MG63 (cell line): ENCODE measurements at regions not wholly inside any gene's neighbourhood (a gene's known extent, or its start where the extent isn't known, plus 50 kb on each side); places are given as distances from the start of the nearest gene placed in this dataset.
"Not testable (repeated sequence)": the region's sequence is repeated elsewhere in the genome, so short reads cannot be mapped to it uniquely, and the experiment has no call there.

ENCODE experiments used
- DNase-seq: peaks from one replicate; pipeline ENCODE4 v3.0.0-alpha.2; 2020
- H3K27me3 ChIP-seq: fragments of 250-450 bp; sonication (Bioruptor Pico); 2 replicates; pipeline ENCODE4 v1.5.1; 2020; ENCODE audit warnings: mild to moderate bottlenecking, moderate library complexity
- H3K36me3 ChIP-seq: fragments of 250-450 bp; sonication (Bioruptor Pico); 2 replicates; pipeline ENCODE4 v1.5.1; 2020; ENCODE audit warnings: mild to moderate bottlenecking, moderate library complexity
- H3K4me3 ChIP-seq: fragments of 250-450 bp; sonication (Bioruptor Pico); 2 replicates; pipeline ENCODE4 v1.5.1; 2020; ENCODE audit warnings: mild to moderate bottlenecking, moderate library complexity
- H3K9me3 ChIP-seq: fragments of 250-450 bp; sonication (Bioruptor Pico); 2 replicates; pipeline ENCODE4 v1.5.1; 2020; ENCODE audit warnings: mild to moderate bottlenecking, moderate library complexity

- Histone ChIP-seq H3K9me3 (no peaks in the 10 kb centered on the region), H3K36me3 (no peaks in the 10 kb centered on the region), H3K4me3 (no peak overlapping the region), H3K27me3 (no peaks in the 10 kb centered on the region)
- no peak for DNase-seq
Observed at GRCh38 chr11:31972623-31973022, 118.3 kb upstream of the RCN1 start.

DNA sequence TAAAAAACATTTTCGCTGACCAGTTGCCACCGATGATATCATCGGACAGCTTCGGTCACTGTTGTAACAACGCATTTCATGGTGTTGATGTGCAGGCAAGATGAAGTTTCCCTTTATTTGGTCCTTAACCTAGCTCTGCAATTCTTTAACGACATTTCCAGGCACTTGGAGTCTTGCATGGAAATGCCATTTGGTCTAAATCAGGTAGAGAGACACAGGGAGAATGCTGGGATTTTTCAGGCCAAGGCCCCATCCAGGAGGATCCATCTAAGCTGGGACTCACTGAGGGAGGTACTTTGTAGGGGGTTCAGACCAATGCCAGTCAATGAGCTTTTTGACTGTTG, 121.5 kb upstream of the RCN1 start:
- no peaks in the 10 kb centered on the region for H3K36me3 ChIP-seq
- no peaks in the 10 kb centered on the region for H3K9me3 ChIP-seq
- no peaks in the 10 kb centered on the region for H3K27me3 ChIP-seq
- DNase-seq, result no peak
- H3K4me3 ChIP-seq, result no peak overlapping the region

DNA sequence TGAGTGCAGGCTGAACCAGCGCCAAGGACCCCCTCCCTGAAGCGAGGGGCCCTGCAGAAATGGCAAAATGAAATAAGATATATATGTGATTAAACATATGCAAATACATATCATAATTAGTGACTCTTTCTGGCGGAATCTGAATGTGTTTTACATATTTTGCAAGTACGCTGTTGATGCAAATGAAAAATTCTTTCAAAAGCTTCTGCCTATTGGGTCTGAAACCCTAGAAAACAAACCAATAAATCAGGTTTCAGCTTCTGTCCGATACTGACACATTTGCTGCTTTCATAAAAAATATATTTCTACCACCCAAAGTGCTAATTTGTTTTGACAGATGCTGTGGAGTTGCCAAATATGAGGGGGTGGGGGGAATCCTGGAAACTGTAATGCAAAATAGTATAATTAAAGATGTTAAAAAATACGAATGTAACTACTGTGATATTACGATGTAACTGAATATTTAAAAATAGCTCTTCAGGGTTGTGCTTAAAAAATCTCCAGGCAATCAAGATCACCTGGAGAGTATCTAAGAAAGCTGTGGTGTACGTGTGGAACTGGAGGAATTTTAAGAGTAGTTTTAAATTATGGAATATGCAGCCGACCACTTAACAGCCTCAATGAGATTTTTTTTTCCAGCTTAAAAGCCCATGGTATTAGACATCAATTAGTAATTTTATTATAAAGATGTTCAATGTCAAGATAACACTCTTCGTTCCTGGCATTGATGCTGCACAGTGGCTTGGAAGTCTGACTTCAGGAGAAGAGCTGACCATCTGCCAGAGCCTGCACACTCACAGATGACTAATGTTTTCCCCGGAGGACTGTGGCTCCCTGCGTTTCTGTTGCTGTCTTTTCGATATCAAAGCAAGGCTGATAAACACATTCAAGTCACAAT, 122.2 kb upstream of the RCN1 start:
- DNase-seq, result peak; percentile 73
- Histone ChIP-seq H3K9me3 (no peaks in the 10 kb centered on the region), H3K4me3 (no peak overlapping the region), H3K36me3 (no peaks in the 10 kb centered on the region), H3K27me3 (no peaks in the 10 kb centered on the region)

DNA sequence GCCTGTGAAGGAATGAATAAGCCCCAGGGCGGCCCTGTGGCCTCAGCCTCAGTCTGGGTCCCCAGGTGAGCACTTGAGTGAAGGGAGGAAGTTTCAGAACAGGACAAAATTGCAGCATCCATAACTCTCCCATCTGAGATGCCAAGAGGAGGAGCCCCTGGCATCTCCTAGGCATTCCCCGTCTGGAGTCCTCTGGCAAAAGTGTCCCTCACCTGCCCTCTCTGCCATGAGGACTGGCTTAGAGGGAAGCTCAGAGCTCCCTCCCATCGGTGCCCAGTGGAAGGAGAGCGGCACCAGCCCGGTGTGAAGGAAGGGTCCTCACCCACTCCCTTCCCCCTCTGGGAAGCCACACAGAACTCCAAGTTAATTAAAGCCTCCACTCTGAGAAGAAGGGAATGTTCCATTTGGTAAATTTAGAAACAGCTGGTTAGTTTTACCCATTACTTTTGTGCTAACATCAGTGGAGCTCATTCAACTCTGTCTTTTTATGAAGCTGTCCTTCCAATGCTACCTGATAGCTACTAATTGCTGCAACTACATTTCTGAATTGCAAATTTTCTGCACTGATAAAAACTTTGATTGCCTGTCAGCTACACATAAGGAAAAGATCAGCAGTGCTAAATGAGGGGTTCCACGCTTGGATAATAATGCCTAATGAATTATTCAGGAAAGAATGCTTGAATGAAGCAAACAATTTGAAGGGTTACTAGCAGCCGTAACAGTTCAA, 123.3 kb upstream of the RCN1 start:
- Histone ChIP-seq H3K9me3 (no peaks in the 10 kb centered on the region), H3K36me3 (no peaks in the 10 kb centered on the region), H3K27me3 (no peaks in the 10 kb centered on the region), H3K4me3 (no peak overlapping the region)
- no peak for DNase-seq

- Histone ChIP-seq H3K27me3 (no peaks in the 10 kb centered on the region), H3K9me3 (no peaks in the 10 kb centered on the region), H3K4me3 (no peak overlapping the region), H3K36me3 (no peaks in the 10 kb centered on the region)
- DNase-seq, result no peak
Observed at GRCh38 chr11:31966846-31967245, 124.0 kb upstream of the RCN1 start.

DNA sequence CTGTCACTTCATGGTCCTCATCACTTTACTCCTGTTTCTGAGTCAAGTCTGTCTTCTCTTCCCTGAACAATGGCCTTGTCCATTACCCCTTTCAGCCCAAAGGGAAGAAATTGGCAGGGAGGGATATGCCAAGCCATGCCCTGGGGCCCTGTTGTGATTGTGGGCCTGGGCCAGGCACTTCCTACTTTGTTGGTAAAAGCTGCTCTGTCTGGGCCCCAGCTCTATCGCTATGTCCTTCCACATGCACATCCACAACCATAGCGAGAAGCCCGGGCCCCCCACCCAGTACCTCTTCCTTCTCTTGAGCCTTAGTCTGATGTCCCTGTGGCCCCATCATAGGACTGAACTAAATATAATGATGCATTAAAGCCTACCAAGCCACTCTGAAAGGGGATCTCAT, 126.7 kb upstream of the RCN1 start:
- DNase-seq, result no peak
- Histone ChIP-seq H3K36me3 (no peaks in the 10 kb centered on the region), H3K9me3 (no peaks in the 10 kb centered on the region), H3K4me3 (no peak overlapping the region), H3K27me3 (no peaks in the 10 kb centered on the region)

DNA sequence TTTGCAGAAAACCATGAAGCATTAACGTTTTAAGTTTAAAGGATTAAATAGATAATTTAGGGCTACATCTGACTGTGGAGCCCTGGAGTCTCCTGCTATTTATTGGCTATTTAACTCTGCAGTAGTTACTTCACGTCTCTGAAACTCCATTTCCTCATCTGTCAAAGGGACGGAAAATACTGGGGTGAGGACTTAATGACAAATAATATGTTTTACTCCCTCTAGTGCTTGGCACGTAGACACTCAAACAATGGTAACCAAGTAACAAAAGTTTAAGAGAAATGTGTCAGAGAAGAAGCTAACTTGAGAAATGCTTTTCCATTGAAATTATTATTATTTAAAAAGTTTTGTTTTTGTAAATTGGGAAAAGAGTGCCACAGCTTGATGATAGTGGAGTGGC, 130.7 kb upstream of the RCN1 start:
- no peak overlapping the region for H3K4me3 ChIP-seq
- H3K36me3 ChIP-seq, result no peaks in the 10 kb centered on the region
- no peaks in the 10 kb centered on the region for H3K9me3 ChIP-seq
- H3K27me3 ChIP-seq, result no peaks in the 10 kb centered on the region
- DNase-seq, result no peak

GRCh38 chr11:31959716-31960115, 131.2 kb upstream of the RCN1 start:
- Histone ChIP-seq H3K27me3 (no peaks in the 10 kb centered on the region), H3K9me3 (no peaks in the 10 kb centered on the region), H3K4me3 (no peak overlapping the region), H3K36me3 (no peaks in the 10 kb centered on the region)
- peak; percentile 16 for DNase-seq

DNA sequence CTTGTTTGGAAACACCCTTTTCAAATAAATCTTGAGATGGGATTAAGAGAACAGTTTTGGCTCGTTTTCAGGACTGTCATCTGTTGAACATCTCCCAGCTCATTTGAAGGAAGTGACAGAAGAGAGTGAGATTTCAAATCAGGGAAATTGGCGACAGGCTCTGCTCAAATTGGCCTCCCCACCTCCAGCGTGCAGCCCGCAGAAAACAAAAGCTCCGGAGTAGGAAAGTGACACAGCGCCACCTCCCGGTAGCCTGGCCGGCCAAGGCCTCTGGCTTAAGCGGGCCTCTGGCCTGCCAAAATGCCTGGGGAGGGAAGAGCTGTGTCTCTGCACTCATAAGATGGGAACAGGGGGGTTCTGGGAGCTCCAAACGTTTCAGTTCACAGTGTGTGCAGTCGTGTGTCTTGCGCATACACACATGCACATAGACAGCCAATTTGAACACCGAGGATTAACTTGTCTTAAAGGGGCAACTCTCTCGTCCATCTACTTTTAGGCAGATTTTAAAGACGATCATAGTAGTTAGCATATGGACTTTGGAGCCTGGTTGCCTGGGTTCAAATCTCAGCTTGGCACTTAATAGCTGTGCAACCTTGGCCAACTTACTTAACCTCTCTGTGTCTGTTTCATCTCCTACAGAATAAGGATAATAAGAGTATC, 132.7 kb upstream of the RCN1 start:
- no peak overlapping the region for H3K4me3 ChIP-seq
- H3K36me3 ChIP-seq, result no peaks in the 10 kb centered on the region
- DNase-seq, result peak; percentile 54
- H3K9me3 ChIP-seq, result no peaks in the 10 kb centered on the region
- no peaks in the 10 kb centered on the region for H3K27me3 ChIP-seq

DNA sequence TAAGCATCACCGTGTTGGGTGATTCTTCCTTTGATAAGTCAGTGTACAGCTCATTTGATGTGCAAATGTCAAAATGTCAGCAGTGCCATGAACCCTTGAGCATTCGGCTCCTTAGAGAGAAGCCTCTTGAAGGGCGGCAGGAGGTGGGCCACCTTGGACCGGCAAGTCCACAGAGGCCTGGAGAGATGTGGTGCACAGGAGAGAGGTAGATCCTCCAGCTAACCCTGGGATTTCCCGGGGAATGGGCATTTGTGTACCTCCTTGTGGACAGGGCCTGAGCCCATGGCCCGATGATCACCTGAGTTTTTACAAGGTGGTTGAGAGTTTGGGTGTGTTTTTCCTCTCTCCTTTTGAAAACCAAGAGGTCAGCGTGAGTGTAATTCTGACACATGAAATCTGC, 133.2 kb upstream of the RCN1 start:
- no peak for DNase-seq
- Histone ChIP-seq H3K4me3 (no peak overlapping the region), H3K9me3 (no peaks in the 10 kb centered on the region), H3K27me3 (no peaks in the 10 kb centered on the region), H3K36me3 (no peaks in the 10 kb centered on the region)

GRCh38 chr11:31956310-31956709, 134.6 kb upstream of the RCN1 start:
- Histone ChIP-seq H3K27me3 (no peaks in the 10 kb centered on the region), H3K4me3 (no peak overlapping the region)
- no peak for DNase-seq

DNA sequence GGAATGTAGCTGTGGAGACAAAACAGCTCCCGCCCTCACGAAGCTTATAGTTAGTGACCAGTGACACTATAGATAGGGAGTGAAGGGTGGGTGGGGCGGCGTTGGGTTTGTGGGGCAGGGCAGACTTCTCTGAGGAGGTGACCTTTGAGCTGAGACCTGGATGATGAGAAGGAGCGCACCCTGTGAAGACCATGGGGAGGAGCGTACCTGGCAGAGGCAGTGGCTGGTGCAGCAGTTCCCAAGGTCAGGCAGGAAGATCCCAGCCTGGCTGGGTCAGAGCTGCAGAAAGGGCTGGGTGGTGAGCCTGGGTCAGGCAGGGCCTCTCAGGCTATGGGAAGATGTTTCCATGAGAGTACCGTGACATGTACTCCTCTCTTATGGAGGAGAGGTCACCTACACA, 135.0 kb upstream of the RCN1 start:
- Histone ChIP-seq H3K36me3 (no peaks in the 10 kb centered on the region), H3K9me3 (no peaks in the 10 kb centered on the region), H3K27me3 (no peaks in the 10 kb centered on the region), H3K4me3 (no peak overlapping the region)
- no peak for DNase-seq

More at GRCh38 chr11:31956310-31956709, 134.6 kb upstream of the RCN1 start:
- no peaks in the 10 kb centered on the region for H3K36me3 ChIP-seq
- no peaks in the 10 kb centered on the region for H3K9me3 ChIP-seq

GRCh38 chr11:31953803-31954327, 137.0 kb upstream of the RCN1 start:
- no peak for DNase-seq
- Histone ChIP-seq H3K9me3 (no peaks in the 10 kb centered on the region), H3K27me3 (no peaks in the 10 kb centered on the region), H3K36me3 (no peaks in the 10 kb centered on the region), H3K4me3 (no peak overlapping the region)

DNA sequence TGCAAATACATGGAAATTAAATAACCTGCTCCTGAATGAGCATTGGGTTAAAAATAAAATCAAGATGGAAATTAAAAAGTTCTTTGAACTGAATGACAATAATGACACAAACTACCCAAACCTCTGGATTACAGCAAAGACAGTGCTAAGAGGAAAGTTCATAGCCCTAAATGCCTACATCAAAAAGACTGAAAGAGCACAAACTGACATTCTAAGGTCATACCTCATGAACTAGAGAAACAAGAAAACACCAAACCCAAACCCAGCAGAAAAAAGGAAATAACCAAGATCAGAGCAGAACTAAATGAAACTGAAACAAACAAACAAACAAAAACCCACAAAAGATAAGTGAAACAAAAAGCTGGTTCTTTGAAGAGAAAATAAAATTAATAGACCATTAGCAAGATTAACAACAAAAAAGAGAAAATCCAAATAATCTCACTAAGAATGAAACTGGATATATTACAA, 138.6 kb upstream of the PAX6 start:
- not testable (repeated sequence) for H3K4me3 ChIP-seq, DNase-seq, H3K9me3 ChIP-seq, H3K36me3 ChIP-seq, H3K27me3 ChIP-seq

- no peak for DNase-seq
- Histone ChIP-seq H3K4me3 (no peak overlapping the region), H3K27me3 (no peaks in the 10 kb centered on the region), H3K36me3 (no peaks in the 10 kb centered on the region), H3K9me3 (no peaks in the 10 kb centered on the region)
Observed at GRCh38 chr11:31947051-31947450, 135.9 kb upstream of the PAX6 start.

DNA sequence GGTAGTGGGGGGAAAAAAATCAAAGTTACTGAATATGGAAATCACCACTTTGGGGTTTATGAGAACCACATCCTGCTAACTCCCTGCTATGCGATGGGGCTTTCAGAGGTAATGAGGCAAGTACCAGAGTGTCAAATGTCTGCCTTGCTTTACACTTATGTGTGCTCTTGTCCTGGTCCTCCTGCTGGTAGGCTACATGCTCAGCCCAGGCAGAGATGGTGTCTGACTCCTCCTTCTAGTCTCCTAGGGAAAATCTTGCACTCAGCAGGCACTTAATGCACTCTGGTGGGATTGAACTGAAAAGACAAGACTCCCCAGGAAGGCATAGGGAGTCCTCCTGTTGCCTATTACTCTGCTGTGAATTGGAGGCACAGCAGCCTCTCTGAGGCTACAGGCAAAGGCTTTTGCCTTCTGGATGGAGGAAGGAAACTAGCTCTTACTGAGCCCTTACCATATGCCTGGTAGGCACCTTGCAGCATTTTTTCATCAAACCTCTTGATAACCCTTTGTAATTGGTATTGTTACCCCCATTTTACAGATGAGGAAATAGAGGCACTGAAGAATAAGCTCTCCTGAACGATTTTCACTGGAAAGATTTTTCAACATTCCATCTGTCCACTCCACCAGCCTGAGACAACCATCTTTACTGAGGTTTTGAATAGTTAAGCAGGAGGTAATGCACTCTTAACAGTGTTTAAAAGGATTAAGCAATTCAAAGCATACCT, 132.1 kb upstream of the PAX6 start:
- H3K4me3 ChIP-seq, result no peak overlapping the region
- no peaks in the 10 kb centered on the region for H3K9me3 ChIP-seq
- no peak for DNase-seq
- H3K36me3 ChIP-seq, result no peaks in the 10 kb centered on the region
- no peaks in the 10 kb centered on the region for H3K27me3 ChIP-seq
